ENCODE measurements at regions not wholly inside any gene's neighbourhood (a gene's known extent, or its start where the extent isn't known, plus 50 kb on each side); places are given as distances from the start of the nearest gene placed in this dataset.
"Not testable (repeated sequence)": the region's sequence is repeated elsewhere in the genome, so short reads cannot be mapped to it uniquely, and the experiment has no call there.

DNA sequence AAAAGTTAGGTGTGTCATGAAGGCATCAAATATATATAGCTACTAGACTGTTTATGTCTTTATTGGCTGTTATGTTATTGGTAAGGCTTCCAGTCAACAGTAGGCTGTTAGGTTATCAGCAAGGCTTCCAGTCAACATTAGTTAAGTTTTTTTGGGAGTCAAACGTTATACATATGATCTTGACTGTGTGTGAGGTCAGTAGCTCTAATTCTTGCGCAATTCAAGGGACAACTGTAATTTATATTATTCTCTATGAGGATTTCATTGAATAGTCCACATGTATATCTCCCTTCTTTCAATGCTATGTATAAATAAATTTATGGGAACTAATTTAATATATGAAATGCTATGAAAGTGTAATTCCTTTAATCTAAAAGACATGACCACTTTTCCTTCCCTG lies 757.5 kb upstream of the TMEFF2 start:
- Histone ChIP-seq H3K27me3 (no peaks in the 10 kb centered on the region), H3K4me3 (no peak overlapping the region), H3K27ac (no peak overlapping the region), H3K36me3 (no peaks in the 10 kb centered on the region), H3K9me3 (no peaks in the 10 kb centered on the region), H3K4me1 (no peaks in the 10 kb centered on the region)
- no peak for DNase-seq
- intact Hi-C loops (cut with DNase I): no loop called here
- WGBS, 2 donors: 53 to 70% methylated on average over 2 of the region's 2 CpGs
- TF ChIP-seq, protein P1, sequence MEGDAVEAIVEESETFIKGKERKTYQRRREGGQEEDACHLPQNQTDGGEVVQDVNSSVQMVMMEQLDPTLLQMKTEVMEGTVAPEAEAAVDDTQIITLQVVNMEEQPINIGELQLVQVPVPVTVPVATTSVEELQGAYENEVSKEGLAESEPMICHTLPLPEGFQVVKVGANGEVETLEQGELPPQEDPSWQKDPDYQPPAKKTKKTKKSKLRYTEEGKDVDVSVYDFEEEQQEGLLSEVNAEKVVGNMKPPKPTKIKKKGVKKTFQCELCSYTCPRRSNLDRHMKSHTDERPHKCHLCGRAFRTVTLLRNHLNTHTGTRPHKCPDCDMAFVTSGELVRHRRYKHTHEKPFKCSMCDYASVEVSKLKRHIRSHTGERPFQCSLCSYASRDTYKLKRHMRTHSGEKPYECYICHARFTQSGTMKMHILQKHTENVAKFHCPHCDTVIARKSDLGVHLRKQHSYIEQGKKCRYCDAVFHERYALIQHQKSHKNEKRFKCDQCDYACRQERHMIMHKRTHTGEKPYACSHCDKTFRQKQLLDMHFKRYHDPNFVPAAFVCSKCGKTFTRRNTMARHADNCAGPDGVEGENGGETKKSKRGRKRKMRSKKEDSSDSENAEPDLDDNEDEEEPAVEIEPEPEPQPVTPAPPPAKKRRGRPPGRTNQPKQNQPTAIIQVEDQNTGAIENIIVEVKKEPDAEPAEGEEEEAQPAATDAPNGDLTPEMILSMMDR (IDR thresholded peaks at IDR 0.05): no peak
- no peak for TF ChIP-seq EP300 (IDR thresholded peaks at IDR 0.05)
- TF ChIP-seq POLR2AphosphoS5 (IDR thresholded peaks at IDR 0.05): no peak
- no peak for TF ChIP-seq POLR2A (IDR thresholded peaks at IDR 0.05)

DNA sequence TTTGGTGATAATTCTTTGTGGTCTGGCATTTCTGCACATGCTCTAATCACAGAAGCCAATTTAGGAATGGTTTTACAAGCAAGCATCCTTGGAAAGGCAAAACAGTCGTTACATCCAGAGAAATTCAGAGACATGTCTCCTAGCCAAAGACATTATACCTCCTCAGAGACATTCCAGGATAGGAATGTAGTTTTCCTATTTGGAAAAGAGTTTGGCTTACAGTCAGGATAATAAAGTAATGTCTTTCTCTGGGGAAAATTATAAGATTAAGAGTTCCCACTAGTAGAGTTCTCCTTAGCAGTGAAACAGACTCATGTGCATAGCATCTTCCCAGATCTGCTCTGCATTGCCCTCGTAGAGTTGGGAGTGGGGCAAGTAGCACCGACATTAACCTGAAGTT lies 753.6 kb upstream of the TMEFF2 start:
- Histone ChIP-seq H3K4me3 (no peak overlapping the region), H3K4me1 (no peaks in the 10 kb centered on the region), H3K9me3 (no peaks in the 10 kb centered on the region), H3K27me3 (no peaks in the 10 kb centered on the region), H3K36me3 (no peaks in the 10 kb centered on the region), H3K27ac (no peak overlapping the region)
- 52 to 57% methylated on average over 3 of the region's 3 CpGs for WGBS, 2 donors
- intact Hi-C loops (cut with DNase I): no loop called here
- no peak for DNase-seq
- TF ChIP-seq, protein P1 (IDR thresholded peaks at IDR 0.05): no peak
- TF ChIP-seq POLR2A (IDR thresholded peaks at IDR 0.05) (no peak), EP300 (IDR thresholded peaks at IDR 0.05) (no peak), POLR2AphosphoS5 (IDR thresholded peaks at IDR 0.05) (no peak)

DNA sequence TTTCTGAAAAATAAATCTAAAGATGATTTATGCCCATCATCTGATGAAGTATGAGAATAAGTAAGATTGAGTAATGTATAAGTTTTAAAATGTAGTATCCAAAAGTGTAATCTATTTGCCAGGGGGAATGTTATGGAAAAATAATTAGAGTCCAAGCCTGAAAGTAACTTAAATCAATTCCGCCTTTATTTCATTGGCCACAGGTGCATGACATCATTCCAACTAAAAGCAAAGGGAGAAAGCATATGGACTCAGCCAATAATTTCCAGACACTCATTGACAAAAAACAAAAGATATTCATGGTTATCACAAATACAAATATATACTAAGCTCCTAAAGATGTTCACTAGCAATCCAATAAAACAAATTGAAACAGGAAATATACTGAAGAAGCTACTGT lies 752.6 kb upstream of the TMEFF2 start:
- no peaks in the 10 kb centered on the region for H3K4me1 ChIP-seq
- no peak for DNase-seq
- 95 to 96% methylated on average over 1 of the region's 1 CpG for WGBS, 2 donors
- no peak overlapping the region for H3K4me3 ChIP-seq
- no peaks in the 10 kb centered on the region for H3K36me3 ChIP-seq
- H3K9me3 ChIP-seq: no peaks in the 10 kb centered on the region
- intact Hi-C loops (cut with DNase I): no loop called here
- no peak overlapping the region for H3K27ac ChIP-seq
- no peaks in the 10 kb centered on the region for H3K27me3 ChIP-seq
- TF ChIP-seq POLR2A (IDR thresholded peaks at IDR 0.05) (no peak), EP300 (IDR thresholded peaks at IDR 0.05) (no peak), POLR2AphosphoS5 (IDR thresholded peaks at IDR 0.05) (no peak)
- TF ChIP-seq, protein P1 (IDR thresholded peaks at IDR 0.05): no peak

DNA sequence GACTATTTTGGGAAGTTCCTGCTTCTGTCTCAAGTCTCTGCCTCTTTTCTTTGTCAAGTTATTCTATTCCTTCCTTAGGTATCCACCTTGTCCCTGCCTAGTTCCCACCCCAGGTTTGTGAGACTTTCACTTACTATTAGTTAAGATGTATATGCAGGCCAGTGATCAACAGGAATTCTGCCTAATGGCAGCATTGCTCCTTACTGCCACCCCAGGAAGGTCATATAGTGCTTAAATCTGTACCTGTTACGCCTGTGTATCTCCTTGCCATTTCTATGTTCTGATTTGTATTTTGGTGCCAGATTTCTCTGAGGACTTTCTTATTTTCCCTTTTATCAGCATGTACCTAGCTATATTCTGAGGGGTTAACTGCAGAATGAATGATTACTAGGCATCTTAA lies 746.0 kb upstream of the TMEFF2 start:
- Histone ChIP-seq H3K4me1 (no peaks in the 10 kb centered on the region), H3K9me3 (no peaks in the 10 kb centered on the region), H3K4me3 (no peak overlapping the region), H3K36me3 (no peaks in the 10 kb centered on the region), H3K27me3 (no peaks in the 10 kb centered on the region), H3K27ac (no peak overlapping the region)
- intact Hi-C loops (cut with DNase I): no loop called here
- DNase-seq: no peak
- TF ChIP-seq POLR2A (IDR thresholded peaks at IDR 0.05) (no peak), EP300 (IDR thresholded peaks at IDR 0.05) (no peak), POLR2AphosphoS5 (IDR thresholded peaks at IDR 0.05) (no peak)
- TF ChIP-seq, protein P1 (IDR thresholded peaks at IDR 0.05): no peak
- WGBS, 2 donors: 70 to 86% methylated on average over 1 of the region's 1 CpG

DNA sequence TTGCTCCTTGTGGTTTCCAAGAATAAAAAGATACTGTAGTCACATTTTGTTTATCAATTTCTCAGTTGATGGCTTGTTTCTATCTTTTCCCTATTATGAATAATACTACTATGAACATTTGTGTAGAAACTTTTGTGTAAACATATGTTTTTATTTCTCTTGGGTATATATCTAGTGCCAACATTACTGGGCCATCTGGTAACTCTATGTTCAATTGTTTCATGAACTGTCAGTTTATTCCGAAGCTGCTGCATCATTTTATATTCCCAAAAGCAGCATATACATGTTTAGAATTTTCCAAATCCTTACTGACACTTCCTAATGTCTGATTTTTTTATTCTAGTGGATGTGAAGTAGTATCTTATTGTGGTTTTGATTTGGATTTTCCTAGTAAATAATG lies 737.6 kb upstream of the TMEFF2 start:
- intact Hi-C loops (cut with DNase I): no loop called here
- no peak overlapping the region for H3K4me3 ChIP-seq
- WGBS, 2 donors: 0 to 34% methylated on average over 1 of the region's 1 CpG
- TF ChIP-seq POLR2AphosphoS5 (IDR thresholded peaks at IDR 0.05) (no peak), POLR2A (IDR thresholded peaks at IDR 0.05) (no peak), EP300 (IDR thresholded peaks at IDR 0.05) (no peak)
- TF ChIP-seq, protein P1 (IDR thresholded peaks at IDR 0.05): no peak
- H3K27me3 ChIP-seq: no peaks in the 10 kb centered on the region
- no peaks in the 10 kb centered on the region for H3K36me3 ChIP-seq
- DNase-seq: no peak
- H3K9me3 ChIP-seq: no peaks in the 10 kb centered on the region
- no peak overlapping the region for H3K27ac ChIP-seq
- H3K4me1 ChIP-seq: no peaks in the 10 kb centered on the region

DNA sequence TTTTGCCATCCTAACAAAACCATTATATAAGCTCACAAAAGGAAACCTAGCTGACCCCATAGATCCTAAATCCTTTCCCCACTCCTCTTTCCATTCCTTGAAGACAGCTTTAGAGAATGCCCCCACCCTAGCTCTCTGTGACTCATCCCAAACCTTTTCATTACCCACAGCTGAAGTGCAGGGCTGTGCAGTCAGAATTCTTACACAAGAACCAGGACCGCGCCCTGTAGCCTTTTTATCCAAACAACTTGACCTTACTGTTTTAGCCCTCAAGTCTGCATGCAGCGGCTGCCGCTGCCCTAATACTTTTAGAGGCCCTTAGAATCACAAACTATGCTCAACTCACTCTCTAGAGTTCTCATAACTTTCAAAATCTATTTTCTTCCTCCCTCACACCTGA lies 726.9 kb upstream of the TMEFF2 start:
- intact Hi-C loops (cut with DNase I); H3K27me3 ChIP-seq; H3K4me1 ChIP-seq; H3K4me3 ChIP-seq; H3K27ac ChIP-seq; H3K9me3 ChIP-seq; H3K36me3 ChIP-seq; DNase-seq: not testable (repeated sequence)
- 84 to 90% methylated on average over 4 of the region's 4 CpGs for WGBS, 2 donors

Measured in sigmoid colon (tissue), 6 donors.